ENCODE measurements at regions not wholly inside any gene's neighbourhood (a gene's known extent, or its start where the extent isn't known, plus 50 kb on each side); places are given as distances from the start of the nearest gene placed in this dataset.

GRCh38 chr18:59954755-59955156 is 55.0 kb downstream of the PMAIP1 start:
- TF ChIP-seq CTCF (IDR thresholded peaks at IDR 0.05): no peak
- TF ChIP-seq POLR2A (IDR thresholded peaks at IDR 0.05): no peak

Measured in breast epithelium (tissue), 3 donors.